GM12872 (cell line): ENCODE measurements at regions not wholly inside any gene's neighbourhood (a gene's known extent, or its start where the extent isn't known, plus 50 kb on each side); places are given as distances from the start of the nearest gene placed in this dataset.

Experiments
- CTCF ChIP-seq: IDR thresholded peaks from 3 replicates; pipeline ENCODE4 v1.5.1; 2011; ENCODE audit warnings: low read depth, mild to moderate bottlenecking, low read length, moderate library complexity; ENCODE audit not compliant: insufficient read depth

GRCh38 chr9:87011551-87011950 is 64.2 kb upstream of the GAS1 start:
- TF ChIP-seq CTCF, result no peak

- TF ChIP-seq CTCF, result no peak
Observed at GRCh38 chr9:87013490-87013889, 66.2 kb upstream of the GAS1 start.

- no peak for TF ChIP-seq CTCF
Observed at GRCh38 chr9:87014436-87014835, 67.1 kb upstream of the GAS1 start.

GRCh38 chr9:87016681-87017080 is 69.4 kb upstream of the GAS1 start:
- no peak for TF ChIP-seq CTCF

GRCh38 chr9:87020169-87020950 is 73.1 kb upstream of the GAS1 start:
- no peak for TF ChIP-seq CTCF

GRCh38 chr9:87022178-87022577 is 74.9 kb upstream of the GAS1 start:
- no peak for TF ChIP-seq CTCF

GRCh38 chr9:87026204-87026603 is 78.9 kb upstream of the GAS1 start:
- TF ChIP-seq CTCF, result no peak
